ENCODE measurements at regions not wholly inside any gene's neighbourhood (a gene's known extent, or its start where the extent isn't known, plus 50 kb on each side); places are given as distances from the start of the nearest gene placed in this dataset.

DNA sequence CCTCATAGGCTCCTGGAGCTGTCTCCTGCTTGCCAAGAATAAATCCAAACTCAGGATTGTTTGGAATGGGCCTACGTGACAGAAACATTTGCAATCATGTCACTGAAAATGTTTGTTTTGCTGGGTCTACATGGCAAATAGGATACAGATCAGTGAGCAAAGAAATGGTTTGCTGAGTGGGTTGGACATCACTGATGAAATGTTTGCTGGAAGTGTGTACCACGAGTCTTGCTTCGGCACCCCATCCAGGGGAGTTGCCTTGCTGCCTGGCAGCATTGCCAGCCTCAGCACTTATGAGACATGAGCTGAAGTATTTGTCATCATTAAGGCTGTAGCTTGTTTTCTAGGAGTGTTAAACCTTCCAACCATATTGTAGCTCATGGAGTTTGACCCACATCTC, 213.3 kb upstream of the CFAP20DC start:
- H3K27me3 ChIP-seq = no peaks in the 10 kb centered on the region
- H3K9me3 ChIP-seq = peaks cover 20% of the 10 kb centered on the region
- H3K4me3 ChIP-seq = no peak overlapping the region
- H3K4me1 ChIP-seq = peaks cover 50% of the 10 kb centered on the region
- H3K9ac ChIP-seq = no peak overlapping the region
- H3K27ac ChIP-seq = peak overlapping the region; percentile 28
- TF ChIP-seq Cebpa-rat (IDR thresholded peaks at IDR 0.05) = no peak
- H3K36me3 ChIP-seq = no peaks in the 10 kb centered on the region
- H4K20me1 ChIP-seq = no peaks in the 10 kb centered on the region
- peak overlapping the region; percentile 69 for H3K4me2 ChIP-seq

DNA sequence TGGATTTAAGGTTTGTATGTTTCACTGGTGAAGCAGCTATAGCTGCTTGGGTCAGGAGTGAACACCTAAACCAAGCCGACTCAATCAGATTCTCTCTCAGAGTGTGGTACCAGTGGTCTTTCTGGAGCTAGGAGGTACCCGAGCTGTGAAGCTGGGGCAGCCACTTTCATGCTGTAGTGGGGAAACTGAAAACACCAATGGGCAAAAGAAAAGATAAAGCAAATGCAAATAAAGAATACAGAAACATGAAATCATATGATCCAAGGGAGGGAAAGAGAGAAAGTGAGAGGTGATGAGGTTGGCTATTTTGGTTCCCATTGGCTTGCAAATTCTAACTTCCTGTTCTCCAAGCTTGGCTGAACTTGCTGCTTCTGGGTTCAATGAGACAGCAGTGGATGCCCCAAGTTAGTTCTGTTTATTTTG, 212.3 kb upstream of the CFAP20DC start:
- no peaks in the 10 kb centered on the region for H4K20me1 ChIP-seq
- no peaks in the 10 kb centered on the region for H3K36me3 ChIP-seq
- H3K9ac ChIP-seq = no peak overlapping the region
- H3K4me2 ChIP-seq = peak overlapping the region; percentile 69
- no peaks in the 10 kb centered on the region for H3K27me3 ChIP-seq
- peaks cover 20% of the 10 kb centered on the region for H3K9me3 ChIP-seq
- H3K4me1 ChIP-seq = peaks cover 60% of the 10 kb centered on the region
- H3K27ac ChIP-seq = peak overlapping the region; percentile 52
- no peak overlapping the region for H3K4me3 ChIP-seq
- no peak for TF ChIP-seq Cebpa-rat (IDR thresholded peaks at IDR 0.05)

DNA sequence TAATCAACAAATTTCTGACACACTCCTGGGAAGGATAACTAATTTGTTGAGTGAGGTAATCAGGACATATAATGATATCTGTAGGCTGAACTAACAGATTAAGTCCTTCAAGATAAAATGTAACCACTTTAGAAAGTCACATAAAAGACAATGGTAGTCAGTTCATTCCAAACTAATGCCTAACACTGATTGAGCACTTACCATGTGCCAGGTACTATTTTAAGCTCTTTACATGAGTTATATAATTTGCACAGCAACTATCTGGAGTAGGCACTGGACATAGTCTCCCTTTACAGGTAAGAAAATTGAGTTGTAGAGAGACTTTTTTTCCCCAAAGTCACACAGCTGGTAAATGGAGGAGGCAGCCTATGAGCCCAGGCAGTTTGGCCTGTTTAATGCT, 211.2 kb upstream of the CFAP20DC start:
- H3K4me3 ChIP-seq = no peak overlapping the region
- no peak overlapping the region for H3K27ac ChIP-seq
- no peak overlapping the region for H3K4me2 ChIP-seq
- TF ChIP-seq Cebpa-rat (IDR thresholded peaks at IDR 0.05) = no peak
- H4K20me1 ChIP-seq = no peaks in the 10 kb centered on the region
- no peak overlapping the region for H3K9ac ChIP-seq
- no peaks in the 10 kb centered on the region for H3K36me3 ChIP-seq
- H3K4me1 ChIP-seq = peaks cover 67% of the 10 kb centered on the region
- peaks cover 20% of the 10 kb centered on the region for H3K9me3 ChIP-seq
- H3K27me3 ChIP-seq = no peaks in the 10 kb centered on the region

DNA sequence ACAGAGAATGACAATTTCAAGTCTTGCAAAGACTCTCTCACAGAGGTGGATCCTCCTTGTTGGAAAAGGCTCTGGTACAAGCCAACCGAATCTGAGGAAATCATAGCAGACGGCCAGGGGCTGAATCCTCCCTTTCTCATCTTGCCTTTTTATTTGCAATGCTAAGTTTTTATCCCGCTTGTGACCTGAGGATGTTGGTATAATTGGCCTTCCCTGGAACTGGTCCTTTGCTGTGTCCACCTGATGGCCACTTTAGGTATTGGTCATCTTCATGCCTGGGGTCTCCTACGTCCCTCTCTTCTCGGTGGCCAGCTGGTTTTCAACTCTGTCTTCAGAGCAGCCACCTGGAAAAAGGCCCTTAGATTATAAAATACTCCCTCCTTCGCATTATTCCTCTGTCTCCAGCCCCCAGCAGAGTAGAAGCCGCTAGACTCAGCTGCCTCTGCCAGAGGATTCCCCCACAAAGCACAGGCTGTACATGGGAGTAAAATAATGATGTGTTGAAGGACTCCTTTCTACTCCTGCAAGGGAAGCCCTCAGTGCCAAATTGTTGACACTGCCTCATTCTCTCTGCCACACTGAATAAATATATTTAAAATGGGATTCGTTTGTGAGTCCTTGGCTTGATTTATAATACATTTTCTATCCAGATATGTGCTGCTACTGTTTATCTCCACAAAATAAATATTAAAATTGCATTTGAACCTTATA, 208.9 kb upstream of the CFAP20DC start:
- H3K4me3 ChIP-seq = no peak overlapping the region
- H3K4me2 ChIP-seq = peak overlapping the region; percentile 84
- peak overlapping the region; percentile 84 for H3K27ac ChIP-seq
- H3K4me1 ChIP-seq = peaks cover 83% of the 10 kb centered on the region
- no peak for TF ChIP-seq Cebpa-rat (IDR thresholded peaks at IDR 0.05)
- no peak overlapping the region for H3K9ac ChIP-seq
- H3K27me3 ChIP-seq = no peaks in the 10 kb centered on the region
- H4K20me1 ChIP-seq = no peaks in the 10 kb centered on the region
- H3K36me3 ChIP-seq = no peaks in the 10 kb centered on the region
- peaks cover 14% of the 10 kb centered on the region for H3K9me3 ChIP-seq

DNA sequence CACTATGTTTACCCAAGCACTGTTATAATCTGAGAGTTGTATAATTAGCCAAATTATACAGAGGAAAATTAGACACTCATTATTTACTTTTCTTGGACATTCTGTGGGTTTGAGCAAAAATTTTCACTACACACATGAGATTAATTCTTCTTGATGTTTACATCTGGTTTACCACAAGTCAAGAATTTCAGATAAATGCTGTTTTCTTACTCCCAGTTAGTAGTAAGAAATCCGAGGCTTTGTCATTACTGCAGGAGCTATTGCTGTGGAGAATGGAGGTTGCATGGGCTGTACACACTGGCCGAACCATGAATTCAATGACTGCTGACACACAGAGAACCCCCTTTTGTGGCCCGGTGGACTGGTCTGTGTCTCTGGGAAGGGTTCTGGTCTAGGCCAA, 207.7 kb upstream of the CFAP20DC start:
- Histone ChIP-seq H4K20me1 (no peaks in the 10 kb centered on the region), H3K4me1 (peaks cover 79% of the 10 kb centered on the region), H3K36me3 (no peaks in the 10 kb centered on the region), H3K9me3 (peaks cover 5% of the 10 kb centered on the region), H3K4me3 (0 out of 2 replicates have a peak overlapping the region, but pooled peaks have one; percentile 57), H3K27me3 (no peaks in the 10 kb centered on the region), H3K9ac (peak overlapping the region; percentile 56), H3K27ac (peak overlapping the region; percentile 84), H3K4me2 (peak overlapping the region; percentile 84)
- TF ChIP-seq Cebpa-rat (IDR thresholded peaks at IDR 0.05) = no peak

DNA sequence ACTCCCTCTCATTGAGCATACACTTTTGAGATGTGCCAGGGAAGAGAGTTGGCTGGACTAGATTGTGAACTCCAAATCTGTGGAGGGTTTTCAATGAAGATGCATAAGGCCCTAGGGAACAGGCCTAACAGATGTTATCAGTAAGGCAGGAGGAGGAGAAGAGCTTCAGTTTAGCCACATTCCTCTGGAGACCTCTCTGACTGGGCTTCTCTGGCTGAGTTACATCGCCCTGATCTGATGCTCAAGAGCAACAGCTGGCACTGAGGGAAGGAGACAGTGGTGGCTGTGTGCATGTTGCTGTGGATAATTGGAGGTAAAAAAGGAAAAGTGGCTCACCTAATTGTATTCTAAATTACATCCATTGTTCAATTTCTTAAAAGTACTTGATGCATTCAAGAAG, 206.4 kb upstream of the CFAP20DC start:
- TF ChIP-seq Cebpa-rat (IDR thresholded peaks at IDR 0.05) = no peak
- H3K4me2 ChIP-seq = peak overlapping the region; percentile 84

DNA sequence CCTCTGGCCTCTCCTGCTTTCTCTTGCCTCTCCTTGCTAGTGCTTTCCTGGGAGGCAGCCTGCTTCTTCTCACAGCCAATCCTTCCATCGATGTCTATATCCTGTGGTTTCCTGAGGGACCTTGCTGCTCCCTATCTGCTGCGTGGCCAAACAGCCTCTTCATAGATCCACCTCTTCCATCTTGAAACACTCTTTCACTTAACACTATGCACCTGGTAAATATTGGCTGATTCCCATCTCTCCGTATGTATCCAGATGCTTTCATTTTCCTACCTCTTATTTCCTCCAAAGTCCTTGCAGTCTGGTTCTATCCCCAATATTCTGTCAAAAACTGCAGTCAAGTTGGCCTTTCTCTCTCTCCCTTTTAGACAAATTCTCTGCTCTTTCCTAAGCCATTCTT, 205.2 kb upstream of the CFAP20DC start:
- H3K27ac ChIP-seq = peak overlapping the region; percentile 84
- H3K4me1 ChIP-seq = peaks cover 85% of the 10 kb centered on the region
- no peaks in the 10 kb centered on the region for H3K27me3 ChIP-seq
- H3K4me3 ChIP-seq = no peak overlapping the region
- no peaks in the 10 kb centered on the region for H4K20me1 ChIP-seq
- peak overlapping the region; percentile 84 for H3K4me2 ChIP-seq
- no peaks in the 10 kb centered on the region for H3K36me3 ChIP-seq
- H3K9ac ChIP-seq = no peak overlapping the region
- no peak for TF ChIP-seq Cebpa-rat (IDR thresholded peaks at IDR 0.05)
- peaks cover 16% of the 10 kb centered on the region for H3K9me3 ChIP-seq

More for the DNA sequence above, 206.4 kb upstream of the CFAP20DC start:
- no peaks in the 10 kb centered on the region for H3K36me3 ChIP-seq
- peaks cover 75% of the 10 kb centered on the region for H3K4me1 ChIP-seq
- H3K27me3 ChIP-seq = no peaks in the 10 kb centered on the region
- H4K20me1 ChIP-seq = no peaks in the 10 kb centered on the region
- peak overlapping the region; percentile 59; the same call in 1 of the 2 replicates for H3K9ac ChIP-seq
- H3K27ac ChIP-seq = peak overlapping the region; percentile 84
- H3K4me3 ChIP-seq = peak overlapping the region; percentile 57
- peaks cover 5% of the 10 kb centered on the region; the same call in 1 of the 2 replicates for H3K9me3 ChIP-seq

DNA sequence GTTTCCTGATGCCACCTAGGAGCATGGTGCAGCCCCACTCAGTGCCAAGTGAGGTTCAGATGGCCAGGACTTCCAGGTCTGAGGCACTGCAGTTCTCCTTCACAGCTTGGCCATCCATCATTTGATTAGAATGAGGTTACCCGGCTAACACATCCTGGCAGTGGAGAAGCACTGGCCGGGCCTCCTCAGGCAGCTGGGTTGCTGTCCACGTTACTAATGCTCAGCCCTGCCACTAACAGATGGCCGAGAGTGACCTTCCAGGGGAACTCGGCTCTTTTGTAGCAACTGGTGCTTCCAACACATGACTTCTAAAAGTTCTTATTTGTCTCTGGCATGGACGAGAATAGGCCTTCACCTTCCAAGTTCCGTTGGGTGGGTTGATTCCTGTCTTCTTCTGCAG, 204.6 kb upstream of the CFAP20DC start:
- Histone ChIP-seq H3K36me3 (no peaks in the 10 kb centered on the region), H3K4me1 (peaks cover 88% of the 10 kb centered on the region), H3K9me3 (peaks cover 22% of the 10 kb centered on the region), H3K27me3 (no peaks in the 10 kb centered on the region), H4K20me1 (no peaks in the 10 kb centered on the region), H3K4me3 (no peak overlapping the region), H3K27ac (peak overlapping the region; percentile 84), H3K9ac (no peak overlapping the region), H3K4me2 (peak overlapping the region; percentile 84)
- TF ChIP-seq Cebpa-rat (IDR thresholded peaks at IDR 0.05) = no peak

DNA sequence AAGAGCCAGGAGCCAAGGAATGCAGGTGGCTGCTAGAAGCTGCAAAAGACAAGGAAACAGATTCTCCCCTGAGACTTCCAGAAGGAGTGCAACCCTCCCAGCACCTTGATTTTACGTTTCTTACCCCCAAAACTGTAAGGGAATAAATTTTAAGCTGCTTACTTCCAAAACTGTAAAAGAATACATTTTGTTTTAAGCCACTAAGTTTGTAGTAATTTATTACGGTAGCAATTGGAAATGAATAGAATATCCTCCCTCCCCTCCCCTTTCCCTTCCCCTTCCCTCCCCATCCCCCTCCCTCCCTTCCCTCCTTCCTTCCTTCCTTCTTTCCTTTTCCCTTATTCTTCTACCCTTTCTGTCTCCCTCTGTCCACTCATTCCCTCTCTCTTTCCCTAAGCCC, 203.7 kb upstream of the CFAP20DC start:
- Histone ChIP-seq H3K27me3 (no peaks in the 10 kb centered on the region), H3K36me3 (peaks cover 3% of the 10 kb centered on the region; the same call in 1 of the 2 replicates), H3K9me3 (peaks cover 31% of the 10 kb centered on the region), H3K4me1 (peaks cover 79% of the 10 kb centered on the region), H3K4me3 (no peak overlapping the region), H4K20me1 (no peaks in the 10 kb centered on the region), H3K4me2 (peak overlapping the region; percentile 35; the same call in 1 of the 2 replicates), H3K9ac (no peak overlapping the region), H3K27ac (no peak overlapping the region; the same call in 1 of the 2 replicates)
- no peak for TF ChIP-seq Cebpa-rat (IDR thresholded peaks at IDR 0.05)

DNA sequence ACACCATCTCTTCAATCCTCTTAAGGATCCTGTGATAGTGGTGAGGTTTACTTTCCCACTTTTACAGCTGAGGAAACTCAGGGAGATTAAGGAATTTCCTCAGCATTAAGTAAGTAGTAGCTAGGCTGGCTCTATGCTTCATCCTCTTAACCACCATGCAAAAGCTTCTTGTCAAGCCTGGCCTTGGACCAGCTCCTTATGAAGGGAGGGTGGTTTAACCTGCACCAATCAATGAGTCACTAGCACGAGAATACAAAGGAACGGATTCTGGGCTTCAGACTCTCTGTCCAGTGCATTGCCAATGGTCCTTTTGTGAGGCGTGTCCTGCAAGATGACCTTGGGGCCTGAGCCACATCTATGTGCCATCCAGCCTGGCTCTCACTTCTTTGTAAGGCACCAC, 202.0 kb upstream of the CFAP20DC start:
- Histone ChIP-seq H3K4me2 (no peak overlapping the region), H3K27ac (peak overlapping the region; percentile 35; the same call in 1 of the 2 replicates), H3K9me3 (peaks cover 36% of the 10 kb centered on the region), H3K4me1 (peaks cover 79% of the 10 kb centered on the region), H3K36me3 (peaks cover 3% of the 10 kb centered on the region; the same call in 1 of the 2 replicates), H3K27me3 (no peaks in the 10 kb centered on the region), H3K4me3 (no peak overlapping the region), H3K9ac (no peak overlapping the region), H4K20me1 (no peaks in the 10 kb centered on the region)
- no peak for TF ChIP-seq Cebpa-rat (IDR thresholded peaks at IDR 0.05)
